C4-2B (cell line): ENCODE measurements at regions not wholly inside any gene's neighbourhood (a gene's known extent, or its start where the extent isn't known, plus 50 kb on each side); places are given as distances from the start of the nearest gene placed in this dataset.
A peak's percentile ranks its signal among the peaks of the same experiment; 100 is the strongest.

Experiments
- H3K27ac ChIP-seq: fragments of 450-650 bp; 2 replicates; pipeline ENCODE4 v1.5.1; 2017
- CTCF ChIP-seq: fragments of 450-650 bp; conservative IDR thresholded peaks from 2 replicates; pipeline ENCODE4 v1.5.1; 2017; ENCODE audit warnings: mild to moderate bottlenecking
- ZFX ChIP-seq: fragments of 450-650 bp; IDR thresholded peaks from 2 replicates; pipeline ENCODE4 v1.6.1; 2017

- H3K27ac ChIP-seq = no peak overlapping the region
- TF ChIP-seq ZFX (no peak), CTCF (no peak)
Observed at GRCh38 chr2:104408266-104408665, 445.6 kb upstream of the POU3F3 start.

- H3K27ac ChIP-seq = no peak overlapping the region
- no peak for TF ChIP-seq ZFX
Observed at GRCh38 chr2:104410136-104410535, 443.8 kb upstream of the POU3F3 start.

GRCh38 chr2:104412384-104412783 lies 441.5 kb upstream of the POU3F3 start:
- H3K27ac ChIP-seq = no peak overlapping the region
- TF ChIP-seq CTCF = peak; percentile 75
- TF ChIP-seq ZFX = no peak

GRCh38 chr2:104413890-104414289 lies 440.0 kb upstream of the POU3F3 start:
- TF ChIP-seq ZFX (no peak), CTCF (no peak)
- H3K27ac ChIP-seq = no peak overlapping the region

- H3K27ac ChIP-seq = no peak overlapping the region
- no peak for TF ChIP-seq ZFX
Observed at GRCh38 chr2:104415284-104415683, 438.6 kb upstream of the POU3F3 start.

GRCh38 chr2:104416339-104417000 lies 437.4 kb upstream of the POU3F3 start:
- H3K27ac ChIP-seq = no peak overlapping the region
- TF ChIP-seq ZFX (no peak), CTCF (no peak)

GRCh38 chr2:104420420-104420819 lies 433.5 kb upstream of the POU3F3 start:
- TF ChIP-seq ZFX (no peak), CTCF (no peak)
- no peak overlapping the region for H3K27ac ChIP-seq

- TF ChIP-seq ZFX (no peak), CTCF (no peak)
- H3K27ac ChIP-seq = no peak overlapping the region
Observed at GRCh38 chr2:104420953-104421352, 433.0 kb upstream of the POU3F3 start.
